Right atrium auricular region (tissue), 2 donors: ENCODE measurements at regions not wholly inside any gene's neighbourhood (a gene's known extent, or its start where the extent isn't known, plus 50 kb on each side); places are given as distances from the start of the nearest gene placed in this dataset.
A peak's percentile ranks its signal among the peaks of the same experiment; 100 is the strongest.

Experiments used
- DNase-seq: peaks from one replicate; pipeline ENCODE4 v3.0.0-alpha.2; 2019; ENCODE audit warnings: low spot score
- H3K27ac ChIP-seq, 2 donors: fragments of 200-600 bp; sonication (generic); 1 replicate in 1 of 2; 2 replicates in 1 of 2; pipeline ENCODE4 v1.5.1; 2016 to 2019
- H3K27me3 ChIP-seq, 2 donors: fragments of 200-600 bp; sonication (generic); one replicate each; pipeline versions ENCODE4 v1.5.1 to v1.6.0; 2017 to 2019
- H3K36me3 ChIP-seq: fragments of 200-600 bp; sonication (generic); one replicate; pipeline ENCODE4 v1.5.1; 2016
- H3K4me1 ChIP-seq, 2 donors: fragments of 200-600 bp; sonication (generic); one replicate each; pipeline versions ENCODE4 v1.5.1 to v1.6.0; 2017 to 2019
- H3K4me3 ChIP-seq, 2 donors: fragments of 200-600 bp; sonication (generic); 1 replicate in 1 of 2; 2 replicates in 1 of 2; pipeline ENCODE4 v1.5.1; 2017 to 2019; ENCODE audit warnings: mild to moderate bottlenecking in 1 of 2, moderate library complexity in 1 of 2
- H3K9me3 ChIP-seq, 2 donors: fragments of 200-600 bp; sonication (generic); one replicate each; pipeline ENCODE4 v1.5.1; 2019
- CTCF ChIP-seq, 2 donors: fragments of 200-600 bp; sonication (generic); IDR thresholded peaks; one replicate each; pipeline ENCODE4 v1.5.1; 2019; ENCODE audit warnings: antibody characterized with exemption in 2 of 2

- Histone ChIP-seq H3K36me3 (no peaks in the 10 kb centered on the region), H3K9me3 (no peaks in the 10 kb centered on the region), H3K27me3 (no peaks in the 10 kb centered on the region), H3K4me3 (no peak overlapping the region), H3K4me1 (peaks cover 0 to 11% of the 10 kb centered on the region in 2 donors), H3K27ac (no peak overlapping the region)
- no peak for TF ChIP-seq CTCF (IDR thresholded peaks at IDR 0.05)
- no peak for DNase-seq
These were observed 52.0 kb upstream of the RYK start for GRCh38 chr3:134302674-134303073.

DNA sequence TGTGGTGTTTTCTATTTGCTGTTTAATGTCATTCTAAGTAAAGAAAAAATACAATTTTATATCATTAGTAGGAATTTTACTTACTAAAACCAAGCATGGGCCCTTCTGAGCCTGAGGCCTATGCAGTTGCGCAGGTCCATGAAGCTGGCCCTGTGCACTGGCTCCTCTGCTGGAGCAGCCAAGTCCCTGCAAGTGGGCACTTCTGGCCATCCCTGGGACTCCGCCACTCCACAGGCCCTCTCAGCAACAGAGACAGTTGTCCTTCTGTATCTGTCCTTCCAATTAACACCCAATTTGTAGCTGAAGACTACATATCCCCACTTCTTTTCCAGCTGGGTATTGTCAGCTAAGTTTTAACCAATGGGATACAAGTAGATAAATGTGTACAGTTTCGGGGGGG, 49.9 kb upstream of the RYK start:
- H3K4me1 ChIP-seq: peaks cover 0 to 11% of the 10 kb centered on the region in 2 donors
- no peaks in the 10 kb centered on the region for H3K36me3 ChIP-seq
- H3K4me3 ChIP-seq: no peak overlapping the region
- TF ChIP-seq CTCF (IDR thresholded peaks at IDR 0.05): peak in 1 of 2 donors; percentile 36
- no peaks in the 10 kb centered on the region for H3K27me3 ChIP-seq
- no peak overlapping the region for H3K27ac ChIP-seq
- no peak for DNase-seq
- H3K9me3 ChIP-seq: peaks cover 0 to 6% of the 10 kb centered on the region in 2 donors
